CD4-positive, alpha-beta T cell (primary cell): ENCODE measurements at regions not wholly inside any gene's neighbourhood (a gene's known extent, or its start where the extent isn't known, plus 50 kb on each side); places are given as distances from the start of the nearest gene placed in this dataset.

Experiments
- ATAC-seq: fragments of 200-7000 bp; cut with Tn5 transposase; one replicate; pipeline ENCODE4 v1.10.0; 2022; ENCODE audit warnings: mild to moderate bottlenecking; ENCODE audit not compliant: poor library complexity
- CTCF ChIA-PET: fragments of 350-600 bp; sonication (Branson Sonifier 250); formaldehyde crosslinking; loops from one replicate; lab custom pipeline; 2021; ENCODE audit warnings: antibody characterized with exemption, inconsistent platforms; lab: Charles Lee
- POLR2A ChIA-PET: fragments of 350-600 bp; sonication (Branson Sonifier 250); formaldehyde crosslinking; loops from one replicate; lab custom pipeline; 2021; ENCODE audit warnings: antibody characterized with exemption, inconsistent platforms; lab: Charles Lee
- DNase-seq, 14 experiments: peaks; one replicate each; pipeline ENCODE4 v3.0.0-alpha.2; 2013 to 2020; ENCODE audit warnings: mixed read lengths in 2 of 14
- H3K27ac ChIP-seq, 2 donors: one replicate each; pipeline versions ENCODE4 v1.5.1 to v1.7.0; 2013; ENCODE audit warnings: low read length in 2 of 2, low read depth in 1 of 2, mild to moderate bottlenecking in 1 of 2
- H3K27me3 ChIP-seq, 2 experiments: 1 replicate in 1 of 2; 2 replicates in 1 of 2; pipeline versions ENCODE4 v1.6.1 to v1.7.0; 2013; ENCODE audit warnings: low read length in 2 of 2, control low read depth in 1 of 2, mild to moderate bottlenecking in 1 of 2, moderate library complexity in 1 of 2; ENCODE audit not compliant: insufficient read depth in 2 of 2, control insufficient read depth in 1 of 2
- H3K36me3 ChIP-seq: one replicate; pipeline ENCODE4 v1.6.1; 2013; ENCODE audit warnings: low read length, control low read depth; ENCODE audit not compliant: insufficient read depth
- H3K4me1 ChIP-seq: one replicate; pipeline ENCODE4 v1.6.1; 2013; ENCODE audit warnings: low read length, control low read depth; ENCODE audit not compliant: insufficient read depth
- H3K4me3 ChIP-seq: one replicate; pipeline ENCODE4 v1.5.1; 2013; ENCODE audit warnings: mild to moderate bottlenecking, low read length, moderate library complexity
- H3K9me3 ChIP-seq, 2 experiments: 1 replicate in 1 of 2; 2 replicates in 1 of 2; pipeline versions ENCODE4 v1.6.1 to v1.7.0; 2013; ENCODE audit warnings: low read length in 2 of 2, mild to moderate bottlenecking in 2 of 2, control low read depth in 1 of 2, moderate library complexity in 1 of 2; ENCODE audit not compliant: control insufficient read depth in 1 of 2, insufficient read depth in 1 of 2
- H3K27ac Mint-ChIP-seq: one replicate; pipeline ENCODE4 v1.8.0; 2020; ENCODE audit warnings: mixed read lengths
- H3K27me3 Mint-ChIP-seq: one replicate; pipeline ENCODE4 v1.8.0; 2021; ENCODE audit warnings: mixed read lengths
- H3K36me3 Mint-ChIP-seq: one replicate; pipeline ENCODE4 v1.8.0; 2021; ENCODE audit warnings: low read depth, mixed read lengths
- H3K4me1 Mint-ChIP-seq: one replicate; pipeline ENCODE4 v1.8.0; 2021; ENCODE audit warnings: low read depth, mixed read lengths
- H3K4me3 Mint-ChIP-seq: one replicate; pipeline ENCODE4 v1.8.0; 2020; ENCODE audit warnings: mild to moderate bottlenecking, mixed read lengths
- H3K9me3 Mint-ChIP-seq: one replicate; pipeline ENCODE4 v1.8.0; 2020; ENCODE audit warnings: mixed read lengths
- CTCF ChIP-seq: fragments of 200-600 bp; IDR thresholded peaks from one replicate; pipeline ENCODE4 v1.8.0; 2022; ENCODE audit warnings: antibody characterized with exemption, mild to moderate bottlenecking
- intact Hi-C, 2 experiments: fragments of 100-400 bp; cut with DNase I in 1 of 2; cut with micrococcal nuclease in 1 of 2; formaldehyde crosslinking; loops; one replicate each; pipeline versions ENCODE4 v1.15.1 to v1.9.0; 2023 to 2025; cut with DNase I, micrococcal nuclease

- Histone ChIP-seq H3K4me3 (no peak overlapping the region), H3K4me1 (no peaks in the 10 kb centered on the region), H3K27ac (no peak overlapping the region), H3K27me3 (no peaks in the 10 kb centered on the region), H3K36me3 (no peaks in the 10 kb centered on the region), H3K9me3 (no peaks in the 10 kb centered on the region)
- H3K9me3 Mint-ChIP-seq: peaks cover 4% of the 10 kb centered on the region
- intact Hi-C loops: no loop called here
- no peak overlapping the region for H3K4me3 Mint-ChIP-seq
- no peak for TF ChIP-seq CTCF
- DNase-seq (no peak), ATAC-seq (no peak)
- no peaks in the 10 kb centered on the region for H3K4me1 Mint-ChIP-seq
- H3K27me3 Mint-ChIP-seq: no peaks in the 10 kb centered on the region
- no peaks in the 10 kb centered on the region for H3K36me3 Mint-ChIP-seq
- ChIA-PET POLR2A (no interaction called here), CTCF (no interaction called here)
- no peak overlapping the region for H3K27ac Mint-ChIP-seq
Measured at GRCh38 chr5:117110548-117110947, 535.9 kb upstream of the SEMA6A start.

DNA sequence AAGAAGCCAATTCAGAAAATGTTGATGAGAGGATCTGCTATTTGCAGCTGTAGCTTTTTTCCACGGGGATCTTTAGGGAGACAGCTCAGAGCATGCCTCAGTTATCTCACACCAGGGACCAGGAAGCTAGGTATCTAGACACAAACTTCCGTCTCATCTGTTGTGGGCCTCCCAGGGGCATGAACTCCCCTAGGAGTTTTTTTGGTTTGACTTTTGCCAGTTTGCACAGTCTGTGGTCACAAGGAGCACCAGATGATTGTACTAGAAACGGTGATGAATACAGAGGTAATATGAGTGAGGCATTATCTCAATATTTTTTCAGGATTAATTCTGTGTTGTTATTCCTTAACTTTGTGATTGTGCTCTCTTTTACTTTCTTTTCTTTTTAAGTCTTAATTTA, 533.2 kb upstream of the SEMA6A start:
- ATAC-seq (no peak), DNase-seq (no peak)
- ChIA-PET POLR2A (no interaction called here), CTCF (no interaction called here)
- Mint-ChIP-seq H3K4me1 (no peaks in the 10 kb centered on the region), H3K27me3 (no peaks in the 10 kb centered on the region), H3K36me3 (no peaks in the 10 kb centered on the region), H3K4me3 (no peak overlapping the region), H3K27ac (no peak overlapping the region), H3K9me3 (no peaks in the 10 kb centered on the region)
- intact Hi-C loops: no loop called here
- no peak for TF ChIP-seq CTCF
- Histone ChIP-seq H3K9me3 (no peaks in the 10 kb centered on the region), H3K27ac (no peak overlapping the region), H3K27me3 (no peaks in the 10 kb centered on the region), H3K4me3 (no peak overlapping the region), H3K36me3 (no peaks in the 10 kb centered on the region), H3K4me1 (no peaks in the 10 kb centered on the region)

GRCh38 chr5:117103703-117104102, 529.1 kb upstream of the SEMA6A start:
- no peaks in the 10 kb centered on the region for H3K4me1 Mint-ChIP-seq
- H3K4me3 Mint-ChIP-seq: no peak overlapping the region
- Histone ChIP-seq H3K27ac (no peak overlapping the region), H3K4me3 (no peak overlapping the region), H3K36me3 (no peaks in the 10 kb centered on the region), H3K9me3 (peaks cover 0 to 5% of the 10 kb centered on the region in 2 experiments), H3K4me1 (no peaks in the 10 kb centered on the region), H3K27me3 (no peaks in the 10 kb centered on the region)
- ATAC-seq (no peak), DNase-seq (no peak)
- no peaks in the 10 kb centered on the region for H3K27me3 Mint-ChIP-seq
- intact Hi-C loops: no loop called here
- no peak overlapping the region for H3K27ac Mint-ChIP-seq
- ChIA-PET CTCF (interaction anchor here (0.6 kb wide), 1 partner anchor 251 kb away, joined by 4 read pairs; no protein-coding TSS in a partner anchor), POLR2A (no interaction called here)
- no peaks in the 10 kb centered on the region for H3K9me3 Mint-ChIP-seq
- TF ChIP-seq CTCF: no peak
- H3K36me3 Mint-ChIP-seq: no peaks in the 10 kb centered on the region
